ENCODE measurements at regions not wholly inside any gene's neighbourhood (a gene's known extent, or its start where the extent isn't known, plus 50 kb on each side); places are given as distances from the start of the nearest gene placed in this dataset.

GRCh38 chr5:118069452-118069851, 918.9 kb downstream of the DTWD2 start:
- TF ChIP-seq, protein P1, sequence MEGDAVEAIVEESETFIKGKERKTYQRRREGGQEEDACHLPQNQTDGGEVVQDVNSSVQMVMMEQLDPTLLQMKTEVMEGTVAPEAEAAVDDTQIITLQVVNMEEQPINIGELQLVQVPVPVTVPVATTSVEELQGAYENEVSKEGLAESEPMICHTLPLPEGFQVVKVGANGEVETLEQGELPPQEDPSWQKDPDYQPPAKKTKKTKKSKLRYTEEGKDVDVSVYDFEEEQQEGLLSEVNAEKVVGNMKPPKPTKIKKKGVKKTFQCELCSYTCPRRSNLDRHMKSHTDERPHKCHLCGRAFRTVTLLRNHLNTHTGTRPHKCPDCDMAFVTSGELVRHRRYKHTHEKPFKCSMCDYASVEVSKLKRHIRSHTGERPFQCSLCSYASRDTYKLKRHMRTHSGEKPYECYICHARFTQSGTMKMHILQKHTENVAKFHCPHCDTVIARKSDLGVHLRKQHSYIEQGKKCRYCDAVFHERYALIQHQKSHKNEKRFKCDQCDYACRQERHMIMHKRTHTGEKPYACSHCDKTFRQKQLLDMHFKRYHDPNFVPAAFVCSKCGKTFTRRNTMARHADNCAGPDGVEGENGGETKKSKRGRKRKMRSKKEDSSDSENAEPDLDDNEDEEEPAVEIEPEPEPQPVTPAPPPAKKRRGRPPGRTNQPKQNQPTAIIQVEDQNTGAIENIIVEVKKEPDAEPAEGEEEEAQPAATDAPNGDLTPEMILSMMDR (conservative IDR thresholded peaks at IDR 0.05; ENCODE audit: low read length) = no peak
- no peak for TF ChIP-seq EZH2phosphoT487 (IDR thresholded peaks at IDR 0.05; ENCODE audit: borderline replicate concordance, low read depth, low read length)
